ENCODE measurements at regions not wholly inside any gene's neighbourhood (a gene's known extent, or its start where the extent isn't known, plus 50 kb on each side); places are given as distances from the start of the nearest gene placed in this dataset.

GRCh38 chr9:20070336-20070735 is 281.5 kb upstream of the SLC24A2 start (continued):
- no peak for TF ChIP-seq CHD7 (IDR thresholded peaks at IDR 0.05; ENCODE audit: insufficient replicate concordance, low read length)
- TF ChIP-seq EZH2 (IDR thresholded peaks at IDR 0.05; ENCODE audit: low read depth, low read length, severe bottlenecking), result no peak
- TF ChIP-seq NANOG (IDR thresholded peaks at IDR 0.05; ENCODE audit: insufficient read depth, low read depth, low read length, poor library complexity, severe bottlenecking), result no peak
- no peak for TF ChIP-seq USF2 (IDR thresholded peaks at IDR 0.05; ENCODE audit: low read length)
- no peak for TF ChIP-seq BACH1 (IDR thresholded peaks at IDR 0.05; ENCODE audit: low read length)
- no peak for TF ChIP-seq YY1 (IDR thresholded peaks at IDR 0.05; ENCODE audit: low read depth, low read length)
- no peak for TF ChIP-seq ATF2 (IDR thresholded peaks at IDR 0.05; ENCODE audit: low read length)
- no peak for TF ChIP-seq RAD21 (IDR thresholded peaks at IDR 0.05 in 1 of 2, conservative IDR thresholded peaks at IDR 0.05 in 1 of 2; ENCODE audit: low read depth in 2 of 2, low read length in 2 of 2)
- no peak for TF ChIP-seq EGR1 (IDR thresholded peaks at IDR 0.05; ENCODE audit: borderline replicate concordance, low read depth, low read length)

Measured in H1 (cell line).